Nephron progenitor cell (in vitro differentiated cells): ENCODE measurements at regions not wholly inside any gene's neighbourhood (a gene's known extent, or its start where the extent isn't known, plus 50 kb on each side); places are given as distances from the start of the nearest gene placed in this dataset.

ENCODE experiments used
- DNase-seq: peaks from one replicate; pipeline ENCODE4 v3.0.0; 2021
- H3K27ac Mint-ChIP-seq: 2 replicates; pipeline ENCODE4 v1.8.0; 2021; ENCODE audit warnings: mild to moderate bottlenecking, moderate library complexity, mixed read lengths
- H3K27me3 Mint-ChIP-seq: 2 replicates; pipeline ENCODE4 v1.8.0; 2021; ENCODE audit warnings: mild to moderate bottlenecking, low read depth, mixed read lengths; ENCODE audit not compliant: poor library complexity
- H3K36me3 Mint-ChIP-seq: 2 replicates; pipeline ENCODE4 v1.8.0; 2021; ENCODE audit warnings: low read depth, mixed read lengths
- H3K4me1 Mint-ChIP-seq: 2 replicates; pipeline ENCODE4 v1.8.0; 2021; ENCODE audit warnings: mixed read lengths
- H3K4me3 Mint-ChIP-seq: 2 replicates; pipeline ENCODE4 v1.8.0; 2021; ENCODE audit warnings: mild to moderate bottlenecking, moderate library complexity, mixed read lengths
- H3K9me3 Mint-ChIP-seq: 2 replicates; pipeline ENCODE4 v1.8.0; 2021; ENCODE audit warnings: mild to moderate bottlenecking, moderate library complexity, mixed read lengths
- TF ChIP-seq, protein P1 (sequence below): fragments of 200-600 bp; sonication (generic); IDR thresholded peaks from 2 replicates; pipeline ENCODE4 v1.5.0; 2021; ENCODE audit warnings: antibody characterized with exemption

DNA sequence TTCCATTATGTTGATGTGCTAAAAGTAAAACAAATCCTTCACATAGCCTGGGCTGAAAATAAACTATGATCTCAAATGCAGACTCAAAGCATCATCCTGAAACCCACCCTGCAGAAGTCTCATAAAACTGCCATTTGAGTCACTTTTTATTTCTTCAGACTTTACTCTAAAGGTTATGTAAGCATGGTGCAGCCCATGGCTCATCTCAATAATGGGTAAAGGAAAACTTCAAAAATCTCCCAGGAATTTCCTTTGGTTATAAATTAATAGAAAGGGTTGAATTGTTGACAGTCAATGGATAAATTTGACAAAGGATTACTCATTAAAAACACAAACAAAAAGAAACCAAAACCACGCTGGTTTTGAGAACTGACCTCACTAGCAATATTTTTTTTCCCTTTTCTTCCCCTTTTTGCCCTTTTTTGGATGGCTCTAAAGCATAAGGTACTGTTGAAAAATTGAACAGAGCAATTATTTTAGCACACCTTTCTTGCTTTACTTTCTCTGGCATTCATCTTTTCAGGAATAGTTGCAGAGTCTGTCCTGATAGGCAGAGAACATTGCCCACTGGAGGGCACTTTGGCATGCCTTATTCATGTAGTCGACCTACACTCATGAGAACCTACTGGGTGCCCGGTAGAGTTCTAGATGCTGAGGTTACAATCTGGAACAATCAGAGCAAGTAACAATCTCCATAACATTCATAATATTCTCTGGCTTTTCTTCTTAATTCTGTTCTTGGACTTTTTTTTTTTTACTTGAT, 191.4 kb downstream of the TMEM167A start:
- Mint-ChIP-seq H3K4me3 (no peak overlapping the region), H3K36me3 (peaks cover 27% of the 10 kb centered on the region), H3K9me3 (peaks cover 31% of the 10 kb centered on the region), H3K27ac (no peak overlapping the region), H3K4me1 (peaks cover 39% of the 10 kb centered on the region), H3K27me3 (no peaks in the 10 kb centered on the region)
- no peak for DNase-seq
- TF ChIP-seq, protein P1, sequence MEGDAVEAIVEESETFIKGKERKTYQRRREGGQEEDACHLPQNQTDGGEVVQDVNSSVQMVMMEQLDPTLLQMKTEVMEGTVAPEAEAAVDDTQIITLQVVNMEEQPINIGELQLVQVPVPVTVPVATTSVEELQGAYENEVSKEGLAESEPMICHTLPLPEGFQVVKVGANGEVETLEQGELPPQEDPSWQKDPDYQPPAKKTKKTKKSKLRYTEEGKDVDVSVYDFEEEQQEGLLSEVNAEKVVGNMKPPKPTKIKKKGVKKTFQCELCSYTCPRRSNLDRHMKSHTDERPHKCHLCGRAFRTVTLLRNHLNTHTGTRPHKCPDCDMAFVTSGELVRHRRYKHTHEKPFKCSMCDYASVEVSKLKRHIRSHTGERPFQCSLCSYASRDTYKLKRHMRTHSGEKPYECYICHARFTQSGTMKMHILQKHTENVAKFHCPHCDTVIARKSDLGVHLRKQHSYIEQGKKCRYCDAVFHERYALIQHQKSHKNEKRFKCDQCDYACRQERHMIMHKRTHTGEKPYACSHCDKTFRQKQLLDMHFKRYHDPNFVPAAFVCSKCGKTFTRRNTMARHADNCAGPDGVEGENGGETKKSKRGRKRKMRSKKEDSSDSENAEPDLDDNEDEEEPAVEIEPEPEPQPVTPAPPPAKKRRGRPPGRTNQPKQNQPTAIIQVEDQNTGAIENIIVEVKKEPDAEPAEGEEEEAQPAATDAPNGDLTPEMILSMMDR, result no peak

DNA sequence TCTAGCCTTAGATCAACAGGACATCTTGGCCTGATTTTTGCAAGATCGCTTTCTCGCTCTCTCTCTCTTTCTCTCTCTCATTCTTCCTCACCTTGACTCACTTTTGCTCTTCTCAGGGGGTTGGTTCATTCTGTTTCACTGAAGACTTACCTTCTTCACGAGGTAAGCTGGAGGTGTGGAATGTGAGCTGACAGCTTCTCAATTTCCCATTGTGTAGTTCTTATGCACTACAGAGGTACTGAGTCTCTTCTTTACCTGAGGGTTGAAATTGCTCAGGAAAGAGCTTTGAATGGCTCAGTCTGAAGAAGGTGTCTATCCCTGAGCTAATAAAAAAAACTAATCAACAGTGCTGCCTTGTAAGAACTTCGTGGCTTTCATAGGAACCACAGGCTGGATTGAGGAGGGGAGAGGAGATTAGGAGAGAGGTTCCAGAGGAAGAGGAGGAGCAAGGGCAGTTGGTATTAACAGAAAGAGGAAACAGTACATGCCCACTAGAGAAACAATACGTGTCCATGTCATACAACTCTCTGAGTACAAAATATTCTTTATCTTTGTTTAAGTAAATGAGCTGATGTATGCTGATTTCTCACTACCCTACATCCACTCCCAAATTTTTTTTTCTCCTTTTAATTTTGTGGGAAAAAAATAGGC, 192.2 kb downstream of the TMEM167A start:
- Mint-ChIP-seq H3K27ac (peak overlapping the region; percentile 27), H3K27me3 (no peaks in the 10 kb centered on the region), H3K4me1 (peaks cover 39% of the 10 kb centered on the region), H3K9me3 (peaks cover 39% of the 10 kb centered on the region), H3K36me3 (peaks cover 33% of the 10 kb centered on the region), H3K4me3 (peak overlapping the region; percentile 21)
- TF ChIP-seq, protein P1, result no peak
- DNase-seq, result no peak

DNA sequence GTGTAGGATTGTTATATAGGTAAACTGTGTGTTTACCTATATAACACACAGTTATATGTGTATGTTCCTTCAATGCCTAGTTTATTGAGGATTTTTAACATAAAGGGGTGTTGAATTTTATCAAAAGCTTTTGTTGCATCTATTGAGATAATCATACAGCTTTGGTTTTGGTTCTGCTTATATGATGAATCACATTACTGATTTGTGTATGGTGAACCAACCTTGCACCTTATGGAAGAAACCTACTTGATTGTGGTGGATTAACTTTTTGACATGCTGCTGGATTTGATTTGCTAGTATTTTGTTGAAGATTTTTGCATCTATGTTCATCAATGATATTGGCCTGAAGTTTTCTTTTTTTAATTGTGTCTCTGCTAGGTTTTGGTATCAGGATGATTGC, 194.9 kb downstream of the TMEM167A start:
- TF ChIP-seq, protein P1, result no peak
- Mint-ChIP-seq H3K4me1 (peaks cover 37% of the 10 kb centered on the region), H3K27ac (no peak overlapping the region), H3K36me3 (peaks cover 53% of the 10 kb centered on the region), H3K9me3 (peaks cover 66% of the 10 kb centered on the region), H3K27me3 (no peaks in the 10 kb centered on the region), H3K4me3 (no peak overlapping the region)
- no peak for DNase-seq

DNA sequence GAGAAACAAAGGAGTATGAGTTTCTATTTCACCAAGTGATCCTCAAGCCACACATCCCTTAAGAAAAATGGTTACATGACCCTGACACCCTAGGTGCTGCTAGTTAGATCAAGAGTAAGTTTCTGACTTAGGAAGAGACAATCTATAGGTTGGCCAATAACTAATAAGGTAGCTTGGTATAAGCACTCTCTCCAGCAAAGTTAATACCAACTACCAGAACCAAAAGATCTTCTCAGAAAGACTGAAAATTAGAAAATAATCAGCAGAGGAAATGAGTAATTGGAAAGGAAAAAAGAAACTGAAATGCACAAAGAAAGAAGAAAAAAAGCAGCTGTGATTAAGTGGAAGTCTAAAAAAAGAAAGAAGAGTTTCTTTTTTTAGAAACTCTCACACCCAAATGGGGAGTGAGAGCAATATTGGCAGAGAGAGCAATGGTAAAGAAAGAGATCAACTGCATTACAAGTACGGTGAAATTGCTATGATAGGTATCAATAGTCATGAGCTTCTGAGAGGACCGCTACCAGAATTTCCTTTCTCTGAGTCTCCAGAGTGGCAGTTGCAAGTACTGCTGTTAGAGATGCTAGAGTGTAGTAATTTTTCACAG, 195.5 kb downstream of the TMEM167A start:
- TF ChIP-seq, protein P1, result no peak

DNA sequence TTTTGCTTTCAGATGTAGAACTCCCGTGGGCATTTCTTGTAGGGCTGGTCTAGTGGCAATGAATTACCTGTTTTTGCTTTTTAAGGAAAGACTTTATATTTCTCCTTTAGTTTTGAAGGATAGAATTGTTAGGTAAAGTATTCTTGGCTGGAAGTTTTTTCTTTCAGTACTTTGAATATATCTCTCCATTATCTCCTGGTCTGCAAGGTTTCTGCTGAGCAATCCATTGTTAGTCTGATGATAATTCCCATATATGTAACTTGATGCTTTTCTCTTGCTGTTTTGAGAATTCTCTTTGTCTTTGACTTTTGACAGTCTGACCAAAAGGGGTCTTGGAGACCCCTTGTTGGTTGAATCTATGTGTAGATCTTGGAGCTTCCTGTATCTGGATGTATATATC, 198.1 kb downstream of the TMEM167A start:
- Mint-ChIP-seq H3K27me3 (no peaks in the 10 kb centered on the region), H3K27ac (no peak overlapping the region)

More for the DNA sequence above, 195.5 kb downstream of the TMEM167A start:
- Mint-ChIP-seq H3K27me3 (no peaks in the 10 kb centered on the region), H3K27ac (no peak overlapping the region), H3K4me1 (peaks cover 31% of the 10 kb centered on the region), H3K36me3 (peaks cover 59% of the 10 kb centered on the region), H3K9me3 (peaks cover 72% of the 10 kb centered on the region), H3K4me3 (no peak overlapping the region)
- DNase-seq, result no peak

More for the DNA sequence above, 198.1 kb downstream of the TMEM167A start:
- no peak for DNase-seq
- TF ChIP-seq, protein P1, result no peak
- Mint-ChIP-seq H3K4me3 (no peak overlapping the region), H3K4me1 (peaks cover 5% of the 10 kb centered on the region), H3K9me3 (peaks cover 84% of the 10 kb centered on the region), H3K36me3 (peaks cover 64% of the 10 kb centered on the region)
